Fibroblast of skin of back (primary cell): ENCODE measurements at regions not wholly inside any gene's neighbourhood (a gene's known extent, or its start where the extent isn't known, plus 50 kb on each side); places are given as distances from the start of the nearest gene placed in this dataset.

Experiments
- DNase-seq: peaks from one replicate; pipeline ENCODE4 v3.0.0-alpha.2; 2013

DNA sequence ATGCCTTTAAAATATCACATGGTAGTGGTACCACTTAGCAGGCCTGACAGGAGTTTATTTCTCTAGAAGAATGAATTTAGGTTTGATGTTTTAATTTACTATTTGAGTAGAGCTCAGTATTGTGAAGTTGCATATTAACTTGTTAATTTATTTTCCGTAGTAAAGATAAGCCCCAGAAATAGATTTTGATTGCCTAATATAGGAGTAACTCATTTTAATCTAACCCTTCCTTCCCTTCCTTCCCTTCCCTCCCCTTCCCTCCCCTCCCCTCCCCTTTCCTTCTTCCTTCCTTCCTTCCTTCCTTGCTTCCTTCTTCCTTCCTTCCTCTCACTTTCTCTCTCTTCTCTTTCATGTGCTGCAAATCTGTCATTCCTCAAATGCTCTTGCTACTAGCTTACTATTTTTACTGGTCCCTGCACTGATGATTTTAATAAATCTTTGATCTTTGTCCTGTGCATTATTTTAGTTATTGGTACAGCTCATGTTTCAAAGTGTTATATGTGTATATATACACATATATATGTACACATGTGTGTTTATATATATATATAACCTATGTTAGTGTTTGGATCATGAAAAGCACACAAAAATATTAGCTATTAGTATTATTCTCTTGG lies 862.6 kb upstream of the CNTNAP5 start:
- DNase-seq: no peak

DNA sequence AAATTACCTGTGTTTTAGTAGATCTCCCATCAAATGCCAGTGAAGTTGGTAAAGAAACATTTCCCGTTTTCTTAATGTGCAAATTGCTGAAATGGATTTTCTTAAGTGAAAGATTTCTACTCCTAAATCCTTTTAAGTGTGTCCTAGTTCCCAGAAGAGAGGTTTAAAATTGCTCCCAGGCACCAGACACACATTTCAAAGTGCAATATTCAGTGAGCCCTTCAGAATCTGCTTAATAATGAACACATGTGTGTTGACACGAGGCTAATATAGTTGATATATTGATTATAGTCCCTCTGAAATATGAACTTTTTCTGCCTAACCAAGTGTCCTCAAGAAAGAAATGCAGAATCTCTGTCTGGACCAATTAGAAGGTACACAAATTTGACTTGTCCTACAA lies 861.7 kb upstream of the CNTNAP5 start:
- DNase-seq: no peak

DNA sequence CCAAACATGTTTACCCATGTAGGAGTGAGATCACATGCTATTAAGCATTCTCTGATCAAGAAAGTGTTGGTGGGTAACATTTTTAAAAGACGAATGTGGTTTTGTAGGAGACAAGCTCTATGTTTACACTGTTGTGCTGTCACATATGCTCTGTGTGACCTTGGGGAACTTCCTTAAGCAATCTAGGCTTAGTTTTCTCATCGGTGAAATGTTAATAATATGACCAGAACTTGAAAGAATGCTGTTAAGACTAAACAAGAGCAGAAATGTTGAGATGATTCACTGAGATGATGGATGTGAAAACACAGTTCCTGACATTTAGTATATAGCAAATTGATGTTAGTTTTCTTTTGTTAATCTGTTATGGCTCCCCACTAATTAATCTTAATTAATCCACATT lies 860.9 kb upstream of the CNTNAP5 start:
- peak; percentile 12 for DNase-seq

DNA sequence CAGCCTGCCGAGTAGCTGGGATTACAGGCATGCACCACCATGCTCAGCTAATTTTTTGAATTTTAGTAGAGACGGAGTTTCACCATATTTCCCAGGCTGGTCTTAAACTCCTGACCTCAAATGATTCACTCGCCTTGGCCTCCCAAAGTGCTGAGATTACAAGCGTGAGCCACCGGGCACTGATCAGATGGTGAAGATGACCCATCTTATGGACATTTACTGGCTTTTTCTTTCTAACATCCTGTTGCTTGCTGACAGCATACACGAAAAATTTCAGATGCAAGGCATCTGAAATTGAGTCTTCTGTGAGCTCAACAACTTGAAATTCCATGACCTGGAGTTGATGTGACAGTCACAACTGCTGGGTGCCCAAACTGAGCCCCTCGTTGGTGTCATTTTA lies 859.5 kb upstream of the CNTNAP5 start:
- DNase-seq: peak; percentile 45

DNA sequence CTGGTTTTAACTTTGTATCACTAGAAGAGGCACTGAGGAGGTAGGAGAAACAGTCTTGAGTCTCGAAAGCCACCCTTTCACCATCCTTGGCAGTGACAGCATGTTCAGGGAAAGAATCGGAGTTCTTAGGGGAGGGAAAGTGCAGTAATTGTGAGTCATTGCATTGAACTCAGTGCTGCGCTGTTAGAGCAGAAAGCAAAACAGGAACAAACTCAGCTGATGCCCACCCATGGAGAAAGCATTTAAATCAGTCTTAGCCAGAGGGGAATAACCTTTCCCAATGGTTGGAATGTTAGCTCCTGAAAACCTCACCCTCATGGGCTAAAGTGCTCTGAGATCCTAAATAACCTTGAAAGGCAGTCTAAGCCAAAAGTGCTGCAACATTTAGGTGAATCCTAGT lies 845.6 kb upstream of the CNTNAP5 start:
- peak; percentile 48 for DNase-seq

DNA sequence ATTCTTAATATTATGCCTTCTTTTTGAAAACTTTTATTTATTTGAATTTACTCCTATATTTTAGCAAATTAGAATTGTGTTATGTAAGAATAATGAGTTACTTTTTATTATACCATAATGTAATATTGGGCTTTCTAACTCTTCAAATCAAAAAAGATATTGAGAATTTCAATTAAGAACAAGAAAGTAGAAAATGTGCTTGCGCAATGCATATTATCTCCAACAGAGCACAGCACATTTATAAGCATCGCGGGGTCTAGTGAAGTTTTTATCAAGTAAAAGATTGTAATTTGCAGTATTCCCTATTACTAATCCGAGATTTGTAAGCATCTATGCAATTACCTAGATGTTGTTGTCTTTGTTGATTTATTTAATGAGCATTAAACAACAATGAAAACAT lies 829.1 kb upstream of the CNTNAP5 start:
- DNase-seq: no peak

DNA sequence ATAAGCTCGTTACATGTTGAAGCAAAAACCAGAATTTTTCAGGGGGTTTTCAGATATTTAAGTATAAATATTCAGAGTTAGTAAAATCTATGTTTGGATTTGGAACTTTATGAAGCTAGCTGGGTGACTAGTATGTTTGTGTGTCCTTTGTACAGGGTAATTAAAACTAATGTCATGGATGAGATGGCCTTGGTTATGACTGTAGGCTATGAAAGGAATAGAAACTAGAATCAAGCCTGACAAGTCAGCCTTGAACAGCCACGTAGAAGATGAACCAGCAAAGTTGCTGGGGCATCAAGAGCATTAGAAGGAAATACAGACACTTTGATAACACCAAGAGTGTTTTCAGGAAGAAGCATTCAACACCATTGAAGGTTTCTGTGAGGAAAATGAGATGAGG lies 825.1 kb upstream of the CNTNAP5 start:
- no peak for DNase-seq

DNA sequence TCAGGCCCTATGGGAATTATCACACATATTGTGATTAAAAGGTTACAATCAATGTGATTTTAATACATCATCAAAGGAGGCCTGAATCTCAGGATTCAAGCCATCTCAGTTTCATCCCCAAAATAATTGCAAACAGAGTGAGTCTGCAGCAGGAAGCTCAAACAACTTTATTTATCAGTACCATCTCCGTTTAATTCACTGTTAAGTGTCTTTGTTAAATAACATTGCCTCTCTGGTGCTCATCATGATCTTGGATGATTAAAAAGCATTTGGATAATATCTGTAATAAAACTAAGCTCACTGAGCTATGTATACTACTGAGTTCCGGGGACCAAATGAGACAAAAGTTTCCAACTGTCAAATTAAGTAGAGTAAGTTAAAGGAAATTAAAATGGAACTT lies 817.8 kb upstream of the CNTNAP5 start:
- DNase-seq: no peak

DNA sequence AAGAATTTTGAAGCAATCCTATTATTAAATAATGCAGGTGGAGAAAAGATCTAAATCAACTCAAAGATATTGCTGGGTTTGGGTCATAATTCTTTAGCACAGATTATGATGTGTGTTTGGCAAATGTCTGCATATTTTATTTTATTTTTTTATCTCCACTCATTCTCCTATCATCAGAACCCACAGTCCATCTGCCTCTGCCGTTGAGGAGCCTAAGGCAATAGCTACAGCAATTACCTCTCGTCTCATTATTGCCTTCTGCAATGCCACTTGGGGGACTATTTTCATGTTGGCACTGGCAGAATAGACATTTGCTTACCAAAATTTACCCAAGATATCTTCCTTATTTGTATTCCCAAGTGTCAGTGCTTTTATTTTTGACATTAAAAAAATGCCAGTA lies 815.9 kb upstream of the CNTNAP5 start:
- no peak for DNase-seq

DNA sequence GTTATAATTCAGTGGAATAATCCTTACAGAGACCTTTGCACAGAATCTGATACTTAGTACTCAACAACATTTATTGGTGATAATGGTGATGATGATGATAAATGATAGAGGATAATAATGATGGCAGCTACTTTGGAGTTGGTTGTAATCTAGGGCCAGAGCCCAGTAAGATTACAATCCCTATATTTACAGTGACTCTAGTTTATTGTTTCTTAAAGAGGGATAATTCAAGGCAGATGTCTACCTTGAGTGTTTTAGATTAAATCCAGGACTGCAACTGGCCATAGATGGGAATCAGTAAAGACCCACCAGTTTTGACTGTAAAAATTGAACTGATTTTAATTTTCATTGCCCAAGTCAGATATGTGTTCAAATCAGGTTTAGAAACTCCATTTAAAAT lies 813.9 kb upstream of the CNTNAP5 start:
- no peak for DNase-seq

DNA sequence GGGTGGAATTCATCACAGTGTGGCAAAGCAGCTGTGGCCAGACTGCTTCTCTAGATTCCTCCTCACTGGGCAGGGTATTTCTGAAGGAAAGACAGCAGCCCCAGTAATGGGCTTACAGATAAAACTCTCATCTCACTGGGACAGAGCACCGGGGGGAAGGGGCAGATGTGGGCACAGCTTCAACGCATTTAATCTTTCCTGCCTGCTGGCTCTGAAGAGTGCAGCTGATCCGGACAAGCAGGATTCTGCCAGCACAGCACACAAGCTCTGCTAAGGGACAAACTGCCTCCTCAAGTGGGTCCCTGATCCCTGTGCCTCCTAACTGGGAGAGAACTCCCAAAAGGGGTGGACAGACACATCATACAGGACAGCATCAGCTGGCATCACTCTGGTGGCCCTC lies 779.9 kb upstream of the CNTNAP5 start:
- DNase-seq: no peak

DNA sequence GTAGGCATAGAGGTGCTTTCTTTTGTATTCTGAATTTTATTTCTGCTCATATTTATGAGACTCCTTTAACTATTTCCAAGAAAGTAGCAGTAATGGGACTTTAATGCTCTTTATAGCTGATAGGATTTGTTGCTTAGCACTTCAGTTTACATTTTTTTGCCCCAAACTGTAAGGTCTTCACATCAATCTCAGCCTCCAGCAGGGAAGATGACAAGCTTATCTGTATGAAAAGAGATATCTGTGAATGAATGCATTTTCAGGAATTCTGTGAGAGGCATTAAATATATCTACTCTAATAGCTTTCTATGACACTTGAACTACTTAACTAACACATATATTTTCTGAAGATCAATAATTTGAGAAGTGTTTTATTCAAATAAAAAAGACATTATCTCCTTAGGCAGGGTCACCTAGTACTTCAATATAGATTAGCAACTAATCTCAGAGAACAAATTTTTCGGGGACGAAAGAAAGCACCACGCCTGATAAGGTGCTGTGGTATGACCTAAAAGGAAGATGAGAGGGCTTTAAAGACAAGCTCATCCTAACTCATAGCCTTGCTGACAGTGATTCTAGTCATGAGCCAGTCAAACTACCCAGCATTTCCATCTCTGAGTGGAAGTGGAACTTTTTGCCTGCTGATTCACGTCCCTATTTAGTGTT lies 766.1 kb upstream of the CNTNAP5 start:
- no peak for DNase-seq

DNA sequence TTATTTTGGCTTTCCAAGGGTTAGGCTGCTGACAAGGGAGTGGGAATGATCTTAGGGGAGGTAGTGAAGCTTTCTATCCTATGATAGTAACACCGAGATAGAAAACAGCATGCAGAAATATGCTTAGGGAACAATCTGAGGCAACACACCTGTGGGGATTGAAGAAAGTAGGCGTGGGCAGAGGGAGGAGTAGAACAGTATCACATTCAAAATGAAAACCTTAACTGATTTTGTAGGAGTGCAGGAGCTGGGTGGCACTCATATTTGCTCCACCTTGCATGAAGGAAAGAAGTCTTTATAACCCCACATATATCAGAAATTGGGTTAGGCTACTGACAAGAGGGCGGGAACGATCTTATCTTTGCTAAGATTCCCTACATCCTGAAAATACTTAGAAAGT lies 762.2 kb upstream of the CNTNAP5 start:
- no peak for DNase-seq

DNA sequence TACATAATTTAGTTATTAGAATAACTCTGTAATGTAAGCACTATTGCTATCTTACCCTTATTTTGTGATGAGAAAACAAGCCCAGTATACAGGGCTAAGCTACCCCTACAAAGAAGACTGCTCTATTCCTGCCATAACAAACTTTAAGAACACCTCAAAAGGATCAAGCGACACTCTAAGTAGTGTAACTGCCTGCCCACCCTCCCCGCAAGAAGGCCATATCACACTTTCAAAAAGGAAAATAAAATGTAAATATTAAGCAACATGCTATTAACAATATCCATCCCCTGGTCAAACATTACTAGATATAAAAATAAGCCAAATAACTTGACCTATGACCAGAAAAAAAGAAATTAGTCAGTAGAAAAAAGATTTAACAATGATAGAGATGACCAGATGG lies 741.7 kb upstream of the CNTNAP5 start:
- no peak for DNase-seq

DNA sequence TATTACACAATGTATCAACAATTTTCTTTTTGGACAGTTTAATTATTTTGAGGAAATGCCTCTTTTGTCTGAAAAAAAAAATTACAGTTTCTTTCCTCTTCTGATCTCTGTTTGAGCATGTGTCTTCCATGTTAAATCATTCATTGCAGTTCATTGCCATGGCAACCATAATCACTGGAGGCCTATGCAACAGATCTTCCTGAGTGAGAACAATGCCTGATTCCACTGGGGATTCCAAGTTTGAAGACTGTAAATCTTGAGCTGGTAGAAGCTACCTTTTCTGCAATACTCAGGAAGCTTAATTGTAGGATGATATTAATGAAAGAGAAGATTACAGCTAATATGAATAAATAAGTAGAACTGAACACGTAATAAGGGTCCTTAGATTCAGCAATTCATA lies 721.4 kb upstream of the CNTNAP5 start:
- no peak for DNase-seq
